PC-9 (cell line): ENCODE measurements at regions not wholly inside any gene's neighbourhood (a gene's known extent, or its start where the extent isn't known, plus 50 kb on each side); places are given as distances from the start of the nearest gene placed in this dataset.

Experiments
- BruUV-seq: library from RNA; stranded (reverse); fragments of 400-500 nt; replicated peaks from 2 replicates; lab custom pipeline; 2021; lab: Mats Ljungman, UMichigan
- CTCF ChIA-PET: fragments of 300-600 bp; sonication (Branson Sonifier 250); formaldehyde crosslinking; loops from one replicate; lab custom pipeline; 2022; ENCODE audit warnings: antibody characterized with exemption; lab: Charles Lee
- POLR2A ChIA-PET: fragments of 300-600 bp; sonication (Branson Sonifier 250); formaldehyde crosslinking; loops from one replicate; lab custom pipeline; 2022; ENCODE audit warnings: antibody characterized with exemption; ENCODE audit not compliant: unreplicated experiment; lab: Charles Lee
- DNase-seq, 2 experiments: peaks; one replicate each; pipeline versions ENCODE4 v3.0.0 to v3.0.0-alpha.2; 2015 to 2022; ENCODE audit warnings: mixed read lengths in 1 of 2
- H2AFZ ChIP-seq: fragments of 200-600 bp; sonication (generic); 2 replicates; pipeline ENCODE4 v1.8.1; 2017; ENCODE audit warnings: antibody characterized with exemption
- H3F3A ChIP-seq: fragments of 200-600 bp; sonication (generic); 2 replicates; pipeline ENCODE4 v1.8.1; 2017; ENCODE audit warnings: antibody characterized with exemption, mild to moderate bottlenecking, low read depth; ENCODE audit not compliant: insufficient read depth
- H3K27ac ChIP-seq: fragments of 200-600 bp; sonication (generic); 2 replicates; pipeline ENCODE4 v1.6.1; 2016; ENCODE audit warnings: mixed run types
- H3K27me3 ChIP-seq: fragments of 200-600 bp; sonication (generic); 2 replicates; pipeline ENCODE4 v1.6.1; 2016; ENCODE audit warnings: low read depth, mixed run types; ENCODE audit not compliant: insufficient read depth
- H3K36me3 ChIP-seq: fragments of 200-600 bp; sonication (generic); 2 replicates; pipeline ENCODE4 v1.6.1; 2016; ENCODE audit warnings: low read depth, mixed run types
- H3K4me1 ChIP-seq: fragments of 200-600 bp; sonication (generic); replicated peaks from 2 replicates; pipeline ENCODE4 v1.6.1; 2016; ENCODE audit warnings: mixed run types; ENCODE audit not compliant: insufficient read depth
- H3K4me2 ChIP-seq: fragments of 200-600 bp; sonication (generic); 2 replicates; pipeline ENCODE4 v1.6.1; 2017; ENCODE audit warnings: mixed run types
- H3K4me3 ChIP-seq: fragments of 200-600 bp; sonication (generic); 2 replicates; pipeline ENCODE4 v1.6.1; 2016; ENCODE audit warnings: mixed run types
- H3K79me2 ChIP-seq: fragments of 200-600 bp; sonication (generic); 2 replicates; pipeline ENCODE4 v1.6.1; 2017; ENCODE audit warnings: low read depth, mixed run types
- H3K9me2 ChIP-seq: fragments of 200-600 bp; sonication (generic); 2 replicates; pipeline ENCODE4 v1.8.1; 2017; ENCODE audit warnings: mild to moderate bottlenecking; ENCODE audit not compliant: insufficient read depth
- H3K9me3 ChIP-seq: fragments of 200-600 bp; sonication (generic); 2 replicates; pipeline ENCODE4 v1.8.1; 2016; ENCODE audit warnings: low read depth; ENCODE audit not compliant: insufficient read depth
- H4K20me1 ChIP-seq: fragments of 200-600 bp; sonication (generic); 2 replicates; pipeline ENCODE4 v1.8.1; 2017; ENCODE audit not compliant: insufficient read depth
- CTCF ChIP-seq: fragments of 200-600 bp; sonication (generic); conservative IDR thresholded peaks from 2 replicates; pipeline ENCODE4 v1.6.1; 2017; ENCODE audit warnings: mixed run types, antibody characterized with exemption, mild to moderate bottlenecking, moderate library complexity
- EZH2 ChIP-seq: fragments of 200-600 bp; sonication (generic); IDR thresholded peaks from 2 replicates; pipeline ENCODE4 v1.8.0; 2017; ENCODE audit warnings: antibody characterized with exemption, low read depth
- intact Hi-C: fragments of 100-400 bp; cut with micrococcal nuclease; formaldehyde crosslinking; loops from one replicate; pipeline ENCODE4 v1.10.0; 2022; ENCODE audit not compliant: unreplicated experiment

- Histone ChIP-seq H2AFZ (no peak overlapping the region), H3K4me2 (no peak overlapping the region), H3F3A (no peaks in the 10 kb centered on the region), H4K20me1 (no peaks in the 10 kb centered on the region), H3K9me2 (no peaks in the 10 kb centered on the region), H3K27me3 (peaks cover 81% of the 10 kb centered on the region), H3K79me2 (no peaks in the 10 kb centered on the region), H3K9me3 (no peaks in the 10 kb centered on the region; the same call in 1 of the 2 replicates), H3K27ac (no peak overlapping the region), H3K4me1 (no peaks in the 10 kb centered on the region), H3K36me3 (no peaks in the 10 kb centered on the region), H3K4me3 (no peak overlapping the region)
- intact Hi-C loops = no loop called here
- ChIA-PET POLR2A (no interaction called here), CTCF (interaction anchor here (0.6 kb wide), 1 partner anchor 1302 kb away, joined by 3 read pairs; no protein-coding TSS in a partner anchor)
- no TSS peak for BruUV-seq
- DNase-seq = no peak
- TF ChIP-seq CTCF = no peak
- TF ChIP-seq EZH2 = no peak
These were observed 170.4 kb upstream of the CACNA1E start for GRCh38 chr1:181312946-181313345.

- no TSS peak for BruUV-seq
- TF ChIP-seq CTCF (no peak), EZH2 (no peak)
- no peak overlapping the region for H3K4me3 ChIP-seq
- ChIA-PET CTCF (interaction anchor here (0.6 kb wide), 1 partner anchor 1301 kb away, joined by 3 read pairs; no protein-coding TSS in a partner anchor), POLR2A (interaction anchor here (0.6 kb wide), 1 partner anchor 388 kb away, joined by 5 read pairs; no protein-coding TSS in a partner anchor)
- H2AFZ ChIP-seq = no peak overlapping the region
- H3K9me2 ChIP-seq = no peaks in the 10 kb centered on the region
- H3F3A ChIP-seq = no peaks in the 10 kb centered on the region
- no peaks in the 10 kb centered on the region for H3K36me3 ChIP-seq
- intact Hi-C loops = no loop called here
- peaks cover 81% of the 10 kb centered on the region for H3K27me3 ChIP-seq
- H3K9me3 ChIP-seq = no peaks in the 10 kb centered on the region; the same call in 1 of the 2 replicates
- no peaks in the 10 kb centered on the region for H3K79me2 ChIP-seq
- no peaks in the 10 kb centered on the region for H4K20me1 ChIP-seq
- no peak for DNase-seq
- no peak overlapping the region for H3K4me2 ChIP-seq
- H3K4me1 ChIP-seq = no peaks in the 10 kb centered on the region
- no peak overlapping the region for H3K27ac ChIP-seq
These were observed 169.9 kb upstream of the CACNA1E start for GRCh38 chr1:181313466-181313865.

GRCh38 chr1:181314010-181314409, 169.3 kb upstream of the CACNA1E start:
- Histone ChIP-seq H3K79me2 (no peaks in the 10 kb centered on the region), H3K9me2 (no peaks in the 10 kb centered on the region), H3K9me3 (no peaks in the 10 kb centered on the region), H3K4me1 (no peaks in the 10 kb centered on the region), H4K20me1 (no peaks in the 10 kb centered on the region), H3K27ac (no peak overlapping the region), H3K4me3 (no peak overlapping the region), H3K4me2 (no peak overlapping the region), H3K36me3 (no peaks in the 10 kb centered on the region), H3F3A (no peaks in the 10 kb centered on the region), H3K27me3 (peaks cover 81% of the 10 kb centered on the region), H2AFZ (no peak overlapping the region)
- ChIA-PET POLR2A (interaction anchor here (0.6 kb wide), 1 partner anchor 388 kb away, joined by 5 read pairs; no protein-coding TSS in a partner anchor), CTCF (no interaction called here)
- intact Hi-C loops = no loop called here
- no TSS peak for BruUV-seq
- DNase-seq = no peak
- TF ChIP-seq CTCF = no peak
- TF ChIP-seq EZH2 = no peak
